ENCODE measurements at regions not wholly inside any gene's neighbourhood (a gene's known extent, or its start where the extent isn't known, plus 50 kb on each side); places are given as distances from the start of the nearest gene placed in this dataset.
"Not testable (repeated sequence)": the region's sequence is repeated elsewhere in the genome, so short reads cannot be mapped to it uniquely, and the experiment has no call there.

DNA sequence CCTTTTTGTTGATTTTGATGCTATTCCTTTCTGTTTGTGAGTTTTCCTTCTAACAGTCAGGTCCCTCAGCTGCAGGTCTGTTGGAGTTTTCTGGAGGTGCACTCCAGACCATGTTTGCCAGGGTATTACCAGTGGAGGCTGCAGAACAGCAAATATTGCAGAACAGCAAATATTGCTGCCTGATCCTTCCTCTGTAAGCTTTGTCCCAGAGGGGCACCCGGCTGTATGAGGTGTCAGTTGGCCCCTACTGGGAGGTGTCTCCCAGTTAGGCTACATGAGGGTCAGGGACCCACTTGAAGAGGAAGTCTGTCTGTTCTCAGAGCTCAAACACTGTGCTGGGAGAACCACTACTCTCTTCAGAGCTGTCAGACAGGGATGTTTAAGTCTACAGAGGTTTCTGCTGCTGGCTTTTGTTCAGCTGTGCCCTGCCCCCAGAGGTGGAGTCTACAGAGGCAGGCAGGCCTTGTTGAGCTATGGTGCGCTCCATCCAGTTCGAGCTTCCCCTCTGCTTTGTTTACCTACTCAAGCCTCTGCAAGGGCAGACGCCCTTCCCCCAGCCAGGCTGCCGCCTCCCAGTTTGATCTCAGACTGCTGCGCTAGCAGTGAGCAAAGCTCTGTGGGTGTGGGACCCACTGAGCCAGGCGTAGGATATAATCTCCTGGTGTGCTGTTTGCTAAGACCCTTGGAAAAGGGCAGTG is 70.3 kb upstream of the CECR2 start:
- H3K9me3 ChIP-seq (ENCODE audit: control insufficient read depth in 4 of 4, low read length in 3 of 4); DNase-seq (ENCODE audit: low spot score); H3K4me1 ChIP-seq (ENCODE audit: control insufficient read depth in 4 of 4, insufficient read depth in 4 of 4, low read length in 3 of 4); H3K36me3 ChIP-seq (ENCODE audit: control insufficient read depth in 4 of 4, insufficient read depth in 3 of 4, low read depth in 1 of 4, low read length in 3 of 4); H3K4me3 ChIP-seq (ENCODE audit: low read depth in 1 of 3, low read length in 3 of 3); H3K27me3 ChIP-seq (ENCODE audit: control insufficient read depth in 4 of 4, insufficient read depth in 4 of 4, low read length in 3 of 4); H3K9ac ChIP-seq (ENCODE audit: low read depth in 1 of 2, low read length in 2 of 2): not testable (repeated sequence)
- TF ChIP-seq HNF4A (conservative IDR thresholded peaks at IDR 0.05) (peak; percentile 34 to 59), FOXA1 (IDR thresholded peaks at IDR 0.05) (peak; percentile 27), RAD21 (IDR thresholded peaks at IDR 0.05) (peak; percentile 29 to 35), FOXA2 (IDR thresholded peaks at IDR 0.05) (peak; percentile 18), JUND (IDR thresholded peaks at IDR 0.05) (peak; percentile 11 to 54), SP1 (IDR thresholded peaks at IDR 0.05) (peak; percentile 77), RXRA (IDR thresholded peaks at IDR 0.05) (peak; percentile 41 to 74)
- TF ChIP-seq, protein P1, sequence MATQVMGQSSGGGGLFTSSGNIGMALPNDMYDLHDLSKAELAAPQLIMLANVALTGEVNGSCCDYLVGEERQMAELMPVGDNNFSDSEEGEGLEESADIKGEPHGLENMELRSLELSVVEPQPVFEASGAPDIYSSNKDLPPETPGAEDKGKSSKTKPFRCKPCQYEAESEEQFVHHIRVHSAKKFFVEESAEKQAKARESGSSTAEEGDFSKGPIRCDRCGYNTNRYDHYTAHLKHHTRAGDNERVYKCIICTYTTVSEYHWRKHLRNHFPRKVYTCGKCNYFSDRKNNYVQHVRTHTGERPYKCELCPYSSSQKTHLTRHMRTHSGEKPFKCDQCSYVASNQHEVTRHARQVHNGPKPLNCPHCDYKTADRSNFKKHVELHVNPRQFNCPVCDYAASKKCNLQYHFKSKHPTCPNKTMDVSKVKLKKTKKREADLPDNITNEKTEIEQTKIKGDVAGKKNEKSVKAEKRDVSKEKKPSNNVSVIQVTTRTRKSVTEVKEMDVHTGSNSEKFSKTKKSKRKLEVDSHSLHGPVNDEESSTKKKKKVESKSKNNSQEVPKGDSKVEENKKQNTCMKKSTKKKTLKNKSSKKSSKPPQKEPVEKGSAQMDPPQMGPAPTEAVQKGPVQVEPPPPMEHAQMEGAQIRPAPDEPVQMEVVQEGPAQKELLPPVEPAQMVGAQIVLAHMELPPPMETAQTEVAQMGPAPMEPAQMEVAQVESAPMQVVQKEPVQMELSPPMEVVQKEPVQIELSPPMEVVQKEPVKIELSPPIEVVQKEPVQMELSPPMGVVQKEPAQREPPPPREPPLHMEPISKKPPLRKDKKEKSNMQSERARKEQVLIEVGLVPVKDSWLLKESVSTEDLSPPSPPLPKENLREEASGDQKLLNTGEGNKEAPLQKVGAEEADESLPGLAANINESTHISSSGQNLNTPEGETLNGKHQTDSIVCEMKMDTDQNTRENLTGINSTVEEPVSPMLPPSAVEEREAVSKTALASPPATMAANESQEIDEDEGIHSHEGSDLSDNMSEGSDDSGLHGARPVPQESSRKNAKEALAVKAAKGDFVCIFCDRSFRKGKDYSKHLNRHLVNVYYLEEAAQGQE (IDR thresholded peaks at IDR 0.05), result peak; percentile 16
- TF ChIP-seq, protein P2, sequence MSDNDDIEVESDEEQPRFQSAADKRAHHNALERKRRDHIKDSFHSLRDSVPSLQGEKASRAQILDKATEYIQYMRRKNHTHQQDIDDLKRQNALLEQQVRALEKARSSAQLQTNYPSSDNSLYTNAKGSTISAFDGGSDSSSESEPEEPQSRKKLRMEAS (IDR thresholded peaks at IDR 0.05), result peak; percentile 21
- WGBS, result 42% methylated on average over 7 of the region's 7 CpGs
- peak overlapping the region; percentile 38 to 50 for H3K27ac ChIP-seq (ENCODE audit: low read depth in 1 of 2, low read length in 2 of 2)

DNA sequence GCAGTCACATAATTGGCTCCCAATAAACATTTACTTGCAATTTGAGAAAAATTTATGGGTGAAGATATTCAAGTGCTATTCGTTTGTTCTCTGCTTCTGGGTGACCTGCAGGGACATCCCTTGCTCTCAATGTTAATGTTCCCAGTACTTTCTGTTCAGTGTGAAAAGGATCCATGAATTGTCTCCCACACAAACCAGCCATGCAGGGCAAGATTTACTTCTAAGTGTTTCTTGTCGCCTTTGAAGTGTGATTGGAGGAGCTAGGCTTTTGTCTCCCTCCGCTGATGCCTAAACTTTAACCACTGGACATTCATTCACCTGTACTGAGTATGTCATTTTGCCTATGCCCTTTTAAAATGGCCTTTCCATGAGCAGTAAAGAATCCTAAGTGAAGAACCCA is 66.4 kb upstream of the ADA2 start:
- WGBS, result 86% methylated on average over 3 of the region's 3 CpGs
- Histone ChIP-seq H3K36me3 (ENCODE audit: control insufficient read depth in 4 of 4, insufficient read depth in 3 of 4, low read depth in 1 of 4, low read length in 3 of 4) (peaks cover 0 to 10% (median 0%) of the 10 kb centered on the region in 4 donors), H3K4me3 (ENCODE audit: low read depth in 1 of 3, low read length in 3 of 3) (no peak overlapping the region), H3K27ac (ENCODE audit: low read depth in 1 of 2, low read length in 2 of 2) (no peak overlapping the region), H3K9me3 (ENCODE audit: control insufficient read depth in 4 of 4, low read length in 3 of 4) (no peaks in the 10 kb centered on the region), H3K27me3 (ENCODE audit: control insufficient read depth in 4 of 4, insufficient read depth in 4 of 4, low read length in 3 of 4) (no peaks in the 10 kb centered on the region), H3K9ac (ENCODE audit: low read depth in 1 of 2, low read length in 2 of 2) (no peak overlapping the region), H3K4me1 (ENCODE audit: control insufficient read depth in 4 of 4, insufficient read depth in 4 of 4, low read length in 3 of 4) (no peaks in the 10 kb centered on the region)
- DNase-seq (ENCODE audit: low spot score), result no peak
- TF ChIP-seq, protein P1 (IDR thresholded peaks at IDR 0.05), result no peak
- no peak for TF ChIP-seq YY1 (IDR thresholded peaks at IDR 0.05)
- TF ChIP-seq FOXA2 (IDR thresholded peaks at IDR 0.05), result no peak
- no peak for TF ChIP-seq RAD21 (IDR thresholded peaks at IDR 0.05)
- no peak for TF ChIP-seq NR2F2 (IDR thresholded peaks at IDR 0.05)
- TF ChIP-seq TAF1 (conservative IDR thresholded peaks at IDR 0.05), result no peak
- TF ChIP-seq ATF3 (IDR thresholded peaks at IDR 0.05), result no peak
- TF ChIP-seq SP1 (IDR thresholded peaks at IDR 0.05), result no peak
- TF ChIP-seq, protein P2 (IDR thresholded peaks at IDR 0.05), result no peak
- TF ChIP-seq, protein P3, sequence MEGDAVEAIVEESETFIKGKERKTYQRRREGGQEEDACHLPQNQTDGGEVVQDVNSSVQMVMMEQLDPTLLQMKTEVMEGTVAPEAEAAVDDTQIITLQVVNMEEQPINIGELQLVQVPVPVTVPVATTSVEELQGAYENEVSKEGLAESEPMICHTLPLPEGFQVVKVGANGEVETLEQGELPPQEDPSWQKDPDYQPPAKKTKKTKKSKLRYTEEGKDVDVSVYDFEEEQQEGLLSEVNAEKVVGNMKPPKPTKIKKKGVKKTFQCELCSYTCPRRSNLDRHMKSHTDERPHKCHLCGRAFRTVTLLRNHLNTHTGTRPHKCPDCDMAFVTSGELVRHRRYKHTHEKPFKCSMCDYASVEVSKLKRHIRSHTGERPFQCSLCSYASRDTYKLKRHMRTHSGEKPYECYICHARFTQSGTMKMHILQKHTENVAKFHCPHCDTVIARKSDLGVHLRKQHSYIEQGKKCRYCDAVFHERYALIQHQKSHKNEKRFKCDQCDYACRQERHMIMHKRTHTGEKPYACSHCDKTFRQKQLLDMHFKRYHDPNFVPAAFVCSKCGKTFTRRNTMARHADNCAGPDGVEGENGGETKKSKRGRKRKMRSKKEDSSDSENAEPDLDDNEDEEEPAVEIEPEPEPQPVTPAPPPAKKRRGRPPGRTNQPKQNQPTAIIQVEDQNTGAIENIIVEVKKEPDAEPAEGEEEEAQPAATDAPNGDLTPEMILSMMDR (IDR thresholded peaks at IDR 0.05; ENCODE audit: low read depth, low read length, missing input control), result no peak
- TF ChIP-seq JUND (IDR thresholded peaks at IDR 0.05), result no peak
- TF ChIP-seq FOXA1 (IDR thresholded peaks at IDR 0.05), result no peak
- TF ChIP-seq HNF4G (IDR thresholded peaks at IDR 0.05), result no peak
- no peak for TF ChIP-seq HNF4A (conservative IDR thresholded peaks at IDR 0.05)
- no peak for TF ChIP-seq EGR1 (IDR thresholded peaks at IDR 0.05; ENCODE audit: low read depth in 2 of 2)
- TF ChIP-seq, protein P4, sequence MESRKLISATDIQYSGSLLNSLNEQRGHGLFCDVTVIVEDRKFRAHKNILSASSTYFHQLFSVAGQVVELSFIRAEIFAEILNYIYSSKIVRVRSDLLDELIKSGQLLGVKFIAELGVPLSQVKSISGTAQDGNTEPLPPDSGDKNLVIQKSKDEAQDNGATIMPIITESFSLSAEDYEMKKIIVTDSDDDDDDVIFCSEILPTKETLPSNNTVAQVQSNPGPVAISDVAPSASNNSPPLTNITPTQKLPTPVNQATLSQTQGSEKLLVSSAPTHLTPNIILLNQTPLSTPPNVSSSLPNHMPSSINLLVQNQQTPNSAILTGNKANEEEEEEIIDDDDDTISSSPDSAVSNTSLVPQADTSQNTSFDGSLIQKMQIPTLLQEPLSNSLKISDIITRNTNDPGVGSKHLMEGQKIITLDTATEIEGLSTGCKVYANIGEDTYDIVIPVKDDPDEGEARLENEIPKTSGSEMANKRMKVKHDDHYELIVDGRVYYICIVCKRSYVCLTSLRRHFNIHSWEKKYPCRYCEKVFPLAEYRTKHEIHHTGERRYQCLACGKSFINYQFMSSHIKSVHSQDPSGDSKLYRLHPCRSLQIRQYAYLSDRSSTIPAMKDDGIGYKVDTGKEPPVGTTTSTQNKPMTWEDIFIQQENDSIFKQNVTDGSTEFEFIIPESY (IDR thresholded peaks at IDR 0.05), result no peak
- no peak for TF ChIP-seq RXRA (IDR thresholded peaks at IDR 0.05)
- no peak for TF ChIP-seq GABPA (IDR thresholded peaks at IDR 0.05 in 1 of 2, conservative IDR thresholded peaks at IDR 0.05 in 1 of 2)
